ENCODE measurements at regions not wholly inside any gene's neighbourhood (a gene's known extent, or its start where the extent isn't known, plus 50 kb on each side); places are given as distances from the start of the nearest gene placed in this dataset.

GRCh38 chr21:19899645-19900044 is 1098.6 kb upstream of the NCAM2 start:
- no peak for TF ChIP-seq SP1 (IDR thresholded peaks at IDR 0.05)
- TF ChIP-seq L3MBTL2 (conservative IDR thresholded peaks at IDR 0.05), result no peak

Data from HEK293T (cell line).